ENCODE measurements at regions not wholly inside any gene's neighbourhood (a gene's known extent, or its start where the extent isn't known, plus 50 kb on each side); places are given as distances from the start of the nearest gene placed in this dataset.

DNA sequence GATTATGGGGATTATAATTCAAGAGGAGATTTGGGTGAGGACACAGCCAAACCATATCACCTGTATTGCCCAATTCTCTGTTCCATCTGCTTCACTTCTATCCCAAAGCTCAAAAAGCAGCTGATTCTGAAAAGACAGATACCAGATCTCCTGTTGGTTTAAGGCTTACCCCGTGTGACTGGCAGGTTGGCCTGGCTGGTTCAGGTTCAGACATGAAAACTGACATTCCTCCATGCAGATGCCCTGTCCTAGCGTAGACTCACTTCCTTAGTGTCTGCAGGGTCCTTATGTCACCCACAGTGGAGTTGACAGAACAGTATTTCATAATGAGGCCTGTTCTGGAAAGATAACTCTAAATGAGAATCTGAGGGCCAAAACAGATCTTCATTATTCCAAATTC, 61.1 kb upstream of the FLRT2 start:
- intact Hi-C loops (cut with DNase I) = no loop called here
- no peak for TF ChIP-seq CTCF (IDR thresholded peaks at IDR 0.05)

GRCh38 chr14:85471156-85471555, 58.8 kb upstream of the FLRT2 start:
- no peak for DNase-seq

More for the DNA sequence above, 61.1 kb upstream of the FLRT2 start:
- H3K4me1 ChIP-seq = no peaks in the 10 kb centered on the region
- H3K36me3 ChIP-seq = no peaks in the 10 kb centered on the region
- H3K27ac ChIP-seq = no peak overlapping the region
- H3K27me3 ChIP-seq = no peaks in the 10 kb centered on the region
- H3K9me3 ChIP-seq = no peaks in the 10 kb centered on the region
- no peak overlapping the region for H3K4me3 ChIP-seq
- no peak for DNase-seq
- no peak overlapping the region for H3K9ac ChIP-seq (ENCODE audit: low read depth in 2 of 2, low read length in 2 of 2)

GRCh38 chr14:85471744-85472143, 58.2 kb upstream of the FLRT2 start:
- no peaks in the 10 kb centered on the region for H3K4me1 ChIP-seq
- H3K27ac ChIP-seq = no peak overlapping the region
- no peaks in the 10 kb centered on the region for H3K27me3 ChIP-seq
- H3K9me3 ChIP-seq = no peaks in the 10 kb centered on the region
- no peak overlapping the region for H3K9ac ChIP-seq (ENCODE audit: low read depth in 2 of 2, low read length in 2 of 2)
- no peaks in the 10 kb centered on the region for H3K36me3 ChIP-seq
- H3K4me3 ChIP-seq = no peak overlapping the region
- intact Hi-C loops (cut with DNase I) = no loop called here
- no peak for TF ChIP-seq CTCF (IDR thresholded peaks at IDR 0.05)
- no peak for DNase-seq

More at GRCh38 chr14:85471156-85471555, 58.8 kb upstream of the FLRT2 start:
- intact Hi-C loops (cut with DNase I) = no loop called here
- Histone ChIP-seq H3K9ac (ENCODE audit: low read depth in 2 of 2, low read length in 2 of 2) (no peak overlapping the region), H3K9me3 (no peaks in the 10 kb centered on the region), H3K27me3 (no peaks in the 10 kb centered on the region), H3K4me3 (no peak overlapping the region), H3K27ac (no peak overlapping the region), H3K4me1 (no peaks in the 10 kb centered on the region), H3K36me3 (no peaks in the 10 kb centered on the region)
- TF ChIP-seq CTCF (IDR thresholded peaks at IDR 0.05) = no peak

GRCh38 chr14:85474431-85474830, 55.5 kb upstream of the FLRT2 start:
- no peak overlapping the region for H3K9ac ChIP-seq (ENCODE audit: low read depth in 2 of 2, low read length in 2 of 2)
- intact Hi-C loops (cut with DNase I) = no loop called here

DNA sequence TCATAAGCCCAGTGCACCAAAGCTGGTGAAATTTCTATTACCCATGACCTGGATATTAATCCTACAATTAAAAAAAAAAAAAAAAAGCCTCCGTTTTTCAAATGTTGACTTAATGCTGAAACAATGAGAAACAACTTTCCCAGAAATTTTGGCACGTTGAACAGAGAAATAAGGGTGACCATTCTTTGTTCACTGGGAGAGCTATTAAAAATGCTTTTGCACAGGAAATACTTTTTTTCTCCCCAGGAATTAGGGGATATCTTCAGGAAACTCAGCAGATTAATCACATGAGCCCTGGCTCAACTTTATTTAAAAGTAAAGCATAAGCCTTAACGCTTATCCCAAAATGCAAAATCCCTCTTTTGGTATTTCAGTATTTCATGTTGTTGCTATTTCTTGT, 54.8 kb upstream of the FLRT2 start:
- H3K9ac ChIP-seq (ENCODE audit: low read depth in 2 of 2, low read length in 2 of 2) = no peak overlapping the region
- intact Hi-C loops (cut with DNase I) = no loop called here
- H3K27ac ChIP-seq = no peak overlapping the region
- no peaks in the 10 kb centered on the region for H3K27me3 ChIP-seq
- DNase-seq = no peak
- H3K9me3 ChIP-seq = no peaks in the 10 kb centered on the region
- H3K36me3 ChIP-seq = no peaks in the 10 kb centered on the region
- no peaks in the 10 kb centered on the region for H3K4me1 ChIP-seq
- TF ChIP-seq CTCF (IDR thresholded peaks at IDR 0.05) = no peak
- H3K4me3 ChIP-seq = no peak overlapping the region

More at GRCh38 chr14:85474431-85474830, 55.5 kb upstream of the FLRT2 start:
- Histone ChIP-seq H3K27me3 (no peaks in the 10 kb centered on the region), H3K27ac (no peak overlapping the region), H3K4me1 (no peaks in the 10 kb centered on the region), H3K36me3 (no peaks in the 10 kb centered on the region), H3K9me3 (no peaks in the 10 kb centered on the region), H3K4me3 (no peak overlapping the region)
- no peak for TF ChIP-seq CTCF (IDR thresholded peaks at IDR 0.05)
- DNase-seq = no peak

- H3K4me3 ChIP-seq = no peak overlapping the region
- DNase-seq = no peak
- H3K9me3 ChIP-seq = no peaks in the 10 kb centered on the region
- no peak overlapping the region for H3K27ac ChIP-seq
- intact Hi-C loops (cut with DNase I) = no loop called here
- H3K27me3 ChIP-seq = no peaks in the 10 kb centered on the region
- H3K9ac ChIP-seq (ENCODE audit: low read depth in 2 of 2, low read length in 2 of 2) = no peak overlapping the region
- H3K4me1 ChIP-seq = no peaks in the 10 kb centered on the region
- no peak for TF ChIP-seq CTCF (IDR thresholded peaks at IDR 0.05)
- no peaks in the 10 kb centered on the region for H3K36me3 ChIP-seq
These were observed 50.6 kb upstream of the FLRT2 start for GRCh38 chr14:85479306-85479705.
